ENCODE measurements at regions not wholly inside any gene's neighbourhood (a gene's known extent, or its start where the extent isn't known, plus 50 kb on each side); places are given as distances from the start of the nearest gene placed in this dataset.

DNA sequence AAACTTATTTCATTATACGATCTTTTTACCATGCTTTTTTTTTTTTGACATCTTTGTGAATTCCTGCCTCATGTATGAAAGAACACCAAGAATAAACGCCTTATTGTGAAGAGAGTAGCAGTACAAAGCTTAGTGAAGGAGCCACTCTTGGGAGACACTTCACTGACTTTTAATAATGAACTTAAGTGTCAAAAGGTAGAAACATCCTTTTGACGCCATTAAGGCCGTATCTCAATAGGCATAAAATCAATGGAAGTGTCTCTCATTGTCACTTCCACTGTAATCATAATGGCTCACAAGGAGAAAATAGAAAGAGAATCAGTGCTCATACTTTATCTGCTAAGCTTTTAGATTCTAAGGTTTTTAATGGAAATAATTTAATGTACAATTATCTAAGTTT lies 657.8 kb downstream of the DIPK2A start:
- TF ChIP-seq, protein P1, sequence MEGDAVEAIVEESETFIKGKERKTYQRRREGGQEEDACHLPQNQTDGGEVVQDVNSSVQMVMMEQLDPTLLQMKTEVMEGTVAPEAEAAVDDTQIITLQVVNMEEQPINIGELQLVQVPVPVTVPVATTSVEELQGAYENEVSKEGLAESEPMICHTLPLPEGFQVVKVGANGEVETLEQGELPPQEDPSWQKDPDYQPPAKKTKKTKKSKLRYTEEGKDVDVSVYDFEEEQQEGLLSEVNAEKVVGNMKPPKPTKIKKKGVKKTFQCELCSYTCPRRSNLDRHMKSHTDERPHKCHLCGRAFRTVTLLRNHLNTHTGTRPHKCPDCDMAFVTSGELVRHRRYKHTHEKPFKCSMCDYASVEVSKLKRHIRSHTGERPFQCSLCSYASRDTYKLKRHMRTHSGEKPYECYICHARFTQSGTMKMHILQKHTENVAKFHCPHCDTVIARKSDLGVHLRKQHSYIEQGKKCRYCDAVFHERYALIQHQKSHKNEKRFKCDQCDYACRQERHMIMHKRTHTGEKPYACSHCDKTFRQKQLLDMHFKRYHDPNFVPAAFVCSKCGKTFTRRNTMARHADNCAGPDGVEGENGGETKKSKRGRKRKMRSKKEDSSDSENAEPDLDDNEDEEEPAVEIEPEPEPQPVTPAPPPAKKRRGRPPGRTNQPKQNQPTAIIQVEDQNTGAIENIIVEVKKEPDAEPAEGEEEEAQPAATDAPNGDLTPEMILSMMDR (IDR thresholded peaks at IDR 0.05; ENCODE audit: unreplicated experiment), result no peak
- CTCF ChIA-PET, result interaction anchor here (0.7 kb wide), 1 partner anchor 328 kb away, joined by 3 read pairs; no protein-coding TSS in a partner anchor
- no peaks in the 10 kb centered on the region for H3K27me3 Mint-ChIP-seq (ENCODE audit: unreplicated experiment)
- H3K36me3 Mint-ChIP-seq (ENCODE audit: insufficient read depth, unreplicated experiment), result no peaks in the 10 kb centered on the region
- no peaks in the 10 kb centered on the region for H3K9me3 Mint-ChIP-seq (ENCODE audit: low read depth, unreplicated experiment)
- intact Hi-C loops (cut with micrococcal nuclease; ENCODE audit: unreplicated experiment), result no loop called here
- no peak overlapping the region for H3K27ac Mint-ChIP-seq (ENCODE audit: unreplicated experiment)
- H3K4me1 Mint-ChIP-seq (ENCODE audit: low read depth, unreplicated experiment), result no peaks in the 10 kb centered on the region
- no TSS peak for BruUV-seq (replicated peaks)
- no peak overlapping the region for H3K4me3 Mint-ChIP-seq (ENCODE audit: low read depth, unreplicated experiment)
- DNase-seq, result no peak

DNA sequence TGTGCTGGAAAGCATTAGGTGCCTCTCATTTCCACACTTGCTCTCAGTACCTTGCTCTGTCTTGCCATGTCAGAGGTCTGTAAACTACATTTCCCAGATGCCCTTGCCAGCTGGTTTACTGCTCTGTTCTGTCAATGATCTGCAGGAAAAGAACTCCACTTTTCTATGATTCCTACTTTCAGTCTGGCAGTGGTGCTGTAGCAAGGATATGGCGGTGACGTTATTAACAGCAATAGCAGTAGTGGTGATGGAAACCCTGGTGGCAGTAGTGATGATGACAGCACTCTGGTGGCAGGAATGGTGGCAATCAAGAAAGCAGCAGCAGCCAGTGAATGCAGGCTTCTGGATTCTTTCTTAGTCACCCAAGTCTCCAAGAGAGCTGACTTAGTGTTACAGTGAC lies 665.2 kb downstream of the DIPK2A start:
- no peak overlapping the region for H3K4me3 Mint-ChIP-seq (ENCODE audit: low read depth, unreplicated experiment)
- TF ChIP-seq, protein P1 (IDR thresholded peaks at IDR 0.05; ENCODE audit: unreplicated experiment), result no peak
- H3K9me3 Mint-ChIP-seq (ENCODE audit: low read depth, unreplicated experiment), result no peaks in the 10 kb centered on the region
- no peaks in the 10 kb centered on the region for H3K27me3 Mint-ChIP-seq (ENCODE audit: unreplicated experiment)
- CTCF ChIA-PET, result interaction anchor here (0.6 to 1.6 kb wide), 4 partner anchors 9 to 515 kb away, joined by 3 to 8 read pairs (median 4); no protein-coding TSS in a partner anchor
- no peak overlapping the region for H3K27ac Mint-ChIP-seq (ENCODE audit: unreplicated experiment)
- intact Hi-C loops (cut with micrococcal nuclease; ENCODE audit: unreplicated experiment), result no loop called here
- peak; percentile 45 for DNase-seq
- no TSS peak for BruUV-seq (replicated peaks)
- no peaks in the 10 kb centered on the region for H3K36me3 Mint-ChIP-seq (ENCODE audit: insufficient read depth, unreplicated experiment)
- H3K4me1 Mint-ChIP-seq (ENCODE audit: low read depth, unreplicated experiment), result no peaks in the 10 kb centered on the region

DNA sequence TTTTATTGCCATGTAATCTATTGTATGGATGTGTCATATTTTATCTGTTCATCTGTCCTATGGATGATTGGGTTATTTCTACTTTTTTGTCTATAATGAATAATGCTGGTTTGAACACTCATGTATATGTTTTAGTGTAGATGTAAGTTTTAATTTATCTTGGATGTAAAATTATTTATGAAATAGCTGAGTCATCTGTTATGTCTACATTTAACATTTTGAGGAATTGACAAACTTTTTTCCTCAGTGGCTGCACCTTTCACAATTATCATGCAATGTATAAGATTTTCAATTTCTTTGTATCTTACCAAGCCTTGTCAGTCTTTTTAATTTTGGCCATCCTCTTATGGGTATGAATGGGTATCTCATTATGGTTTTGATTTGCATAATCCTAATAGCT lies 666.4 kb downstream of the DIPK2A start:
- TF ChIP-seq, protein P1 (IDR thresholded peaks at IDR 0.05; ENCODE audit: unreplicated experiment), result no peak
- H3K36me3 Mint-ChIP-seq (ENCODE audit: insufficient read depth, unreplicated experiment), result no peaks in the 10 kb centered on the region
- H3K27ac Mint-ChIP-seq (ENCODE audit: unreplicated experiment), result no peak overlapping the region
- intact Hi-C loops (cut with micrococcal nuclease; ENCODE audit: unreplicated experiment), result no loop called here
- CTCF ChIA-PET, result interaction anchor here (1.6 kb wide), 1 partner anchor 12 kb away, joined by 5 read pairs; no protein-coding TSS in a partner anchor
- no peak overlapping the region for H3K4me3 Mint-ChIP-seq (ENCODE audit: low read depth, unreplicated experiment)
- no peaks in the 10 kb centered on the region for H3K9me3 Mint-ChIP-seq (ENCODE audit: low read depth, unreplicated experiment)
- no TSS peak for BruUV-seq (replicated peaks)
- H3K27me3 Mint-ChIP-seq (ENCODE audit: unreplicated experiment), result no peaks in the 10 kb centered on the region
- DNase-seq, result no peak
- H3K4me1 Mint-ChIP-seq (ENCODE audit: low read depth, unreplicated experiment), result no peaks in the 10 kb centered on the region

DNA sequence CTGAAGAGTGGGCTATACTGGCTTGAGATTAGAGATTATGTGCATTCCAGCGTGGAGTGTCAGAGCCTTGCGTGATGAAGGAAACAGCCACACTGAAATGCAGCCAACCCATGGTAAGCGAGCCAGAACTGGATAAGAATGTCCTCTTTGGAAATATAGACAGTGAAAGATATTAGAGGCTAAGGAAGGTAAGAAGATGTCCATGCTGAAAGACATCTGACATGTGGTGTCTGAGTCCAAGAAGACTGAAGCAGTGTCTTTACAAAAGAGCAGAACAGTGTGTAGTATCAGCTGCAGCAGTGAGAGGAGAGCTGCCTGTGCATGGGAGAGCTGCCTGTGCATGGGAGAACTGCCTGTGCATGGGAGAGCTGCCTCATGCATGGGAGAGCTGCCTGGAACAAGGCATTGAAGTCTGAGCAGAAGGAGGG lies 672.2 kb downstream of the DIPK2A start:
- CTCF ChIA-PET, result interaction anchor here (0.7 kb wide), 1 partner anchor 12 kb away, joined by 3 read pairs; no protein-coding TSS in a partner anchor
- Mint-ChIP-seq H3K4me3 (ENCODE audit: low read depth, unreplicated experiment) (no peak overlapping the region), H3K9me3 (ENCODE audit: low read depth, unreplicated experiment) (no peaks in the 10 kb centered on the region), H3K36me3 (ENCODE audit: insufficient read depth, unreplicated experiment) (no peaks in the 10 kb centered on the region), H3K27me3 (ENCODE audit: unreplicated experiment) (no peaks in the 10 kb centered on the region), H3K27ac (ENCODE audit: unreplicated experiment) (no peak overlapping the region), H3K4me1 (ENCODE audit: low read depth, unreplicated experiment) (no peaks in the 10 kb centered on the region)
- no TSS peak for BruUV-seq (replicated peaks)
- TF ChIP-seq, protein P1 (IDR thresholded peaks at IDR 0.05; ENCODE audit: unreplicated experiment), result no peak
- DNase-seq, result no peak
- intact Hi-C loops (cut with micrococcal nuclease; ENCODE audit: unreplicated experiment), result no loop called here

Data from Calu3 (cell line).